ENCODE measurements at regions not wholly inside any gene's neighbourhood (a gene's known extent, or its start where the extent isn't known, plus 50 kb on each side); places are given as distances from the start of the nearest gene placed in this dataset.
"Not testable (repeated sequence)": the region's sequence is repeated elsewhere in the genome, so short reads cannot be mapped to it uniquely, and the experiment has no call there.

DNA sequence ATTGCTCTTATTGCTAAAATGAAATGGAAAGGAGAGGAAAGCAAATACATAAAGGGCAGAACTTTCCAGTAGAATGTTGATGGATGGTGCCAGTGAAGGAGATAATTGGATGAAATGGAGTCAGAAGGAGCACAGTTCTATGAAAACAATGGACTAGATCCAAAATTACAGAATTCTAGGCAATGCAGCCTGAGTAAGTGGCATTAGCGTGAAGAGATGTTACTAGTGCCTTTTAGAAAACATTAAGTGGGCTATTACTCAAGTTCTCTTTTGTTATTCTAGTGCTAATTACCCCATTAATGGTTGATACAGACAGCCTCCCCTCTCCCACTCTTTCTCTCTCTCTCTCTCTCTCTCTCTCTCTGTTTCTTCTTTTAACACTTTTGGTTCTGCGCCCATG is 209.5 kb upstream of the RGS17 start:
- no peaks in the 10 kb centered on the region for H3K9me3 ChIP-seq (ENCODE audit: low read depth)
- H3K27me3 Mint-ChIP-seq (ENCODE audit: insufficient read depth, low read depth), result peaks cover 3% of the 10 kb centered on the region
- H2AFZ ChIP-seq (replicated peaks), result no peak overlapping the region
- DNase-seq (ENCODE audit: low spot score), result no peak
- no peak overlapping the region for H3K27ac ChIP-seq
- H3K36me3 Mint-ChIP-seq, result no peaks in the 10 kb centered on the region
- no peak overlapping the region for H3K27ac Mint-ChIP-seq
- no peaks in the 10 kb centered on the region for H4K20me1 ChIP-seq (ENCODE audit: low read depth)
- H3K36me3 ChIP-seq, result peaks cover under 1% of the 10 kb centered on the region
- TF ChIP-seq EZH2 (IDR thresholded peaks at IDR 0.05) (no peak), EZH2phosphoT487 (IDR thresholded peaks at IDR 0.05) (no peak)
- TF ChIP-seq, protein P1, sequence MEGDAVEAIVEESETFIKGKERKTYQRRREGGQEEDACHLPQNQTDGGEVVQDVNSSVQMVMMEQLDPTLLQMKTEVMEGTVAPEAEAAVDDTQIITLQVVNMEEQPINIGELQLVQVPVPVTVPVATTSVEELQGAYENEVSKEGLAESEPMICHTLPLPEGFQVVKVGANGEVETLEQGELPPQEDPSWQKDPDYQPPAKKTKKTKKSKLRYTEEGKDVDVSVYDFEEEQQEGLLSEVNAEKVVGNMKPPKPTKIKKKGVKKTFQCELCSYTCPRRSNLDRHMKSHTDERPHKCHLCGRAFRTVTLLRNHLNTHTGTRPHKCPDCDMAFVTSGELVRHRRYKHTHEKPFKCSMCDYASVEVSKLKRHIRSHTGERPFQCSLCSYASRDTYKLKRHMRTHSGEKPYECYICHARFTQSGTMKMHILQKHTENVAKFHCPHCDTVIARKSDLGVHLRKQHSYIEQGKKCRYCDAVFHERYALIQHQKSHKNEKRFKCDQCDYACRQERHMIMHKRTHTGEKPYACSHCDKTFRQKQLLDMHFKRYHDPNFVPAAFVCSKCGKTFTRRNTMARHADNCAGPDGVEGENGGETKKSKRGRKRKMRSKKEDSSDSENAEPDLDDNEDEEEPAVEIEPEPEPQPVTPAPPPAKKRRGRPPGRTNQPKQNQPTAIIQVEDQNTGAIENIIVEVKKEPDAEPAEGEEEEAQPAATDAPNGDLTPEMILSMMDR (IDR thresholded peaks at IDR 0.05), result no peak
- no peaks in the 10 kb centered on the region for H3K4me1 Mint-ChIP-seq
- no peaks in the 10 kb centered on the region for H3F3A ChIP-seq (ENCODE audit: low read depth)
- H3K4me3 ChIP-seq, result no peak overlapping the region
- H3K4me2 ChIP-seq, result no peak overlapping the region
- H3K27me3 ChIP-seq, result no peaks in the 10 kb centered on the region
- H3K4me3 Mint-ChIP-seq, result no peak overlapping the region
- no peaks in the 10 kb centered on the region for H3K4me1 ChIP-seq
- H3K9ac ChIP-seq, result no peak overlapping the region
- H3K9me3 Mint-ChIP-seq, result no peaks in the 10 kb centered on the region
- H3K79me2 ChIP-seq (ENCODE audit: low read depth), result no peaks in the 10 kb centered on the region

DNA sequence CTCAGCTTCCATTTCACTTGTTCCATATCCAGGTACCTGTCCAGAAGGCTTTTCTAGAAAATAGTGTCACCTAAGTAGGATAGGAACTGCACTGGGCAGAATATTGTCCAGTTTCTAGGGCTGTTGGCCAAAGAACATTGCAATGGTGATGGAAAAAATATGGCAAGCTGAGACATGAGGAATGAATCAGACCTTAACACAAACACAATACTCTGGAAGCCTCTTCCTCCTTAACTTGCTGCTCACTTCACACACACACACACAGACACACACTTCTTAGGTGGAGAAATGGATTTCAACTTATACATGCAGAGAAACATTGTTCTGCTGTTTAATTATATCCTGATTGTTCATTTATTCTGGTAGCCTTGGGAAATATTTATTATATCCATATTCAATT is 203.0 kb upstream of the RGS17 start:
- H3K27ac ChIP-seq, result no peak overlapping the region
- no peak for DNase-seq (ENCODE audit: low spot score)
- Mint-ChIP-seq H3K27ac (no peak overlapping the region), H3K27me3 (ENCODE audit: insufficient read depth, low read depth) (no peaks in the 10 kb centered on the region), H3K9me3 (no peaks in the 10 kb centered on the region), H3K4me1 (no peaks in the 10 kb centered on the region), H3K36me3 (no peaks in the 10 kb centered on the region), H3K4me3 (no peak overlapping the region)
- no peaks in the 10 kb centered on the region for H3F3A ChIP-seq (ENCODE audit: low read depth)
- H3K4me1 ChIP-seq, result no peaks in the 10 kb centered on the region
- no peaks in the 10 kb centered on the region for H3K27me3 ChIP-seq
- H3K9me3 ChIP-seq (ENCODE audit: low read depth), result no peaks in the 10 kb centered on the region
- H3K9ac ChIP-seq, result no peak overlapping the region
- H3K36me3 ChIP-seq, result no peaks in the 10 kb centered on the region
- no peak overlapping the region for H2AFZ ChIP-seq (replicated peaks)
- no peak overlapping the region for H3K4me3 ChIP-seq
- H3K79me2 ChIP-seq (ENCODE audit: low read depth), result no peaks in the 10 kb centered on the region
- H3K4me2 ChIP-seq, result no peak overlapping the region
- H4K20me1 ChIP-seq (ENCODE audit: low read depth), result no peaks in the 10 kb centered on the region
- TF ChIP-seq, protein P1 (IDR thresholded peaks at IDR 0.05), result no peak
- no peak for TF ChIP-seq EZH2 (IDR thresholded peaks at IDR 0.05)
- no peak for TF ChIP-seq EZH2phosphoT487 (IDR thresholded peaks at IDR 0.05)

DNA sequence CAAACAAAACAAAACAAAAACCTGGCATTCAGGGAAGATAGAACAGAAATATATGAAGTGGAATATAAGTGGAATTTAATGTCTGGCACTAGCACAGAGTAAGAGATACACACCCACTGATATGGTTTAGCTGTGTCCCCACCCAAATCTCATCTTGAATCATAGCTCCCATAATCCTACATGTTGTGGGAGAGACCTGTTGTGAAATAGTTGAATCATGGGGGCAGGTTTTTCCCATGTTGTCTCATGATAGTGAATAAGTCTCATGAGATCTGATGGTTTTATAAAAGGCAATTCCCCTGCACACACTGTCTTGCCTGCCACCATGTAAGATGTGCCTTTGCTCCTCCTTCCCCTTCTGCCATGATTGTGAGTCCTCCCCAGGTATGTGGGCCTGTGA is 200.1 kb upstream of the RGS17 start:
- H3K4me1 ChIP-seq; H3K4me1 Mint-ChIP-seq; H3K27me3 ChIP-seq; H4K20me1 ChIP-seq (ENCODE audit: low read depth); H3K9me3 ChIP-seq (ENCODE audit: low read depth); DNase-seq (ENCODE audit: low spot score); H3K9ac ChIP-seq; H3F3A ChIP-seq (ENCODE audit: low read depth); H3K79me2 ChIP-seq (ENCODE audit: low read depth); H3K4me3 ChIP-seq; H3K36me3 ChIP-seq; H3K4me2 ChIP-seq; H3K27me3 Mint-ChIP-seq (ENCODE audit: insufficient read depth, low read depth); H3K36me3 Mint-ChIP-seq; H3K27ac Mint-ChIP-seq; H3K4me3 Mint-ChIP-seq; H2AFZ ChIP-seq (replicated peaks); H3K27ac ChIP-seq; H3K9me3 Mint-ChIP-seq: not testable (repeated sequence)

DNA sequence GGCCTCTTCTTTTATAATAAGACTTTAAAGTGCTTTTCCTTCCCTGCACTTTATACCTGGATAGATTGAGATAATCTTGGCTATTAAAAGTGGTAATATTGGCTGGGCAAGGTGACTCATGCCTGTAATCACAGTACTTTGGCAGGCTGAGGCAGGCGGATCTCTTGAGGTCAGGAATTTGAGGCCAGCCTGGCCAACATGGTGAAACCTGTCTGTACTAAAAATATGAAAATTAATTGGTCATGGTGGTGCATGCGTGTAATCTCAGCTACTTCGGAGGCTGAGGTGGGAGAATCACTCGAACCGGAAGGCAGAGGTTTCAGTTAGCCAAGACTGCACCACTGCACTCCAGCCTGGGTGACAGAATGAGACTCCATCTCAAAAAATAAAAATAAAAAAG is 197.1 kb upstream of the RGS17 start:
- H3K36me3 Mint-ChIP-seq, result no peaks in the 10 kb centered on the region

More for the DNA sequence above, 197.1 kb upstream of the RGS17 start:
- TF ChIP-seq EZH2 (IDR thresholded peaks at IDR 0.05) (no peak), EZH2phosphoT487 (IDR thresholded peaks at IDR 0.05) (no peak)
- TF ChIP-seq, protein P1 (IDR thresholded peaks at IDR 0.05), result no peak
- no peak for DNase-seq (ENCODE audit: low spot score)
- Histone ChIP-seq H3F3A (ENCODE audit: low read depth) (no peaks in the 10 kb centered on the region), H3K9me3 (ENCODE audit: low read depth) (no peaks in the 10 kb centered on the region), H4K20me1 (ENCODE audit: low read depth) (no peaks in the 10 kb centered on the region), H3K36me3 (no peaks in the 10 kb centered on the region), H3K27ac (no peak overlapping the region), H3K79me2 (ENCODE audit: low read depth) (no peaks in the 10 kb centered on the region), H3K4me2 (no peak overlapping the region), H2AFZ (replicated peaks) (no peak overlapping the region), H3K4me3 (no peak overlapping the region), H3K9ac (no peak overlapping the region), H3K27me3 (no peaks in the 10 kb centered on the region), H3K4me1 (no peaks in the 10 kb centered on the region)
- H3K4me3 Mint-ChIP-seq, result no peak overlapping the region
- no peak overlapping the region for H3K27ac Mint-ChIP-seq
- H3K9me3 Mint-ChIP-seq, result no peaks in the 10 kb centered on the region
- no peaks in the 10 kb centered on the region for H3K4me1 Mint-ChIP-seq
- H3K27me3 Mint-ChIP-seq (ENCODE audit: insufficient read depth, low read depth), result no peaks in the 10 kb centered on the region

Data from neural progenitor cell (in vitro differentiated cells).